Iris pigment epithelial cell (primary cell): ENCODE measurements at regions not wholly inside any gene's neighbourhood (a gene's known extent, or its start where the extent isn't known, plus 50 kb on each side); places are given as distances from the start of the nearest gene placed in this dataset.
"Not testable (repeated sequence)": the region's sequence is repeated elsewhere in the genome, so short reads cannot be mapped to it uniquely, and the experiment has no call there.

ENCODE experiments used
- DNase-seq: peaks from one replicate; pipeline ENCODE4 v3.0.0-alpha.2; 2011; ENCODE audit warnings: low read depth

DNA sequence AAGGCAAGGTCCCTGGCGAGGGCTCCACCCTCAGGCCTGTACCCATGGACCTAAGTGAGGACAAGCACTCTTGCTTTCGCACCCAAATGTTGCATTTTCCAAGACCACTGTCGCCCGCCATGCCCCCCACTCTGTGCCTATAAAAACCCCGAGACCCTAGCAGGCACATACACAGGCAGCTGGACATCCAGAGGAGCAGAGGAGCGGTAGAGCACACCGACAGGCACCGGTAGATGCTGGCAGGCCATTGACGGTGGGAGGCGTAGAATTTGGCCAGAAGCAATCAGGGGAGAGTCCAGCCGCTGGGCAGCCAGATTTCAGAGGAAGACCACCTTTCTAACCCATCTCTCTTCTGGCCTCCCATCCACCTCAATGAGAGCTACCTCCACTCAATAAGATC lies 715.2 kb upstream of the AADAT start:
- no peak for DNase-seq

DNA sequence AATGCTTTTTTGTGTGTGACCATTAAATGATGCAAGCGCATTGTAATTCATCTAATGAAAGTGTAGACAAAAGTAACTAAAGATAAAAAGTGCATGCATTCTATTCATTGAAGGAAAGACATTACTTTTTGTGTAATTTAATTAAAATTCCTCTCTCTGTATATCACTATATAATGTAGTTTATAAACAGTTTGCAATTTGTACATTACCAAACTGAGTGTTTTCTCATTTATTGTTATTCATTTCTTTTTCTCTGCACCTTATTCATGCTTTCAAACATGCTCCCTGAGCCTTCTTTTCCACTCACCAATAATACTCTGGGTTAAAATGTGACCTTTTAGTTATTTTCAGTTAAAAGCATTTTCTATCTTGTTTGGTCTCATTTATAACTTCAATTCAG lies 713.7 kb upstream of the AADAT start:
- no peak for DNase-seq

DNA sequence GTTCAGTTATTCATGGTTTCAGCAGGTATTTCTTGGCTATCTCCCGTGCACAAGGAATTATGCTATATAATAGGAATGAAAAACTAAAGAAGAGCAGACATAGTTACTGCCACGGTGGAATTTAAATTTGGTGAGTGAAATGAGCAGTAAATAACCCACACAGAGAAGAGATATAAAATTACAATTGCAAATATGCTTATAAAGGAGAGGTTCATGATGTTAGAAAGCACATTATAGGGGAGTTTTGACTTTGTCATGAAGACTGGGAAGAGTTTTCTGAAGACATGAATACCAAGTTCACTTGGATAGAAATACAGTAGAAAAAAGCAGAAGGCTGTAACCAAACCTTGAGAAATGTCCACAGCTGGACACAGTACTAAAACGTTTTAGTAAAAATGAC lies 712.0 kb upstream of the AADAT start:
- DNase-seq: no peak

DNA sequence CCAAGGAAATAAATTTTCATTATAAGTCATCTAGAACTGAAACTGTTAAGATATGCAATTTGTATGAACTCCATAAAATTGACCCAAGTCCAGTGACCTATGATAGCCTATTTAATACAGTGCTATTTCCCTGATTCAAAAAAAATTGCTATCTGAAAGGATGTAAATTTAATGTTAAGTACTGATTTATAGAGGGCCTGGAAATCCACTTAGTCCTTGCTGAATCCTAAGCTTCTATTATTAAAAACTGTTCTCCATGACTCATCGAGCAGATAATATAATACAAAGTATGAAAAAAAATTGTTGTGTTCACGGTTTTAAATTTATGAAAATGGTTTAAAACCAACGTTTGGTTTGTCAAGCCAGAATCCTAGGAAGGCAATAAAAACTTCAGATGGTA lies 704.8 kb upstream of the AADAT start:
- DNase-seq: no peak

DNA sequence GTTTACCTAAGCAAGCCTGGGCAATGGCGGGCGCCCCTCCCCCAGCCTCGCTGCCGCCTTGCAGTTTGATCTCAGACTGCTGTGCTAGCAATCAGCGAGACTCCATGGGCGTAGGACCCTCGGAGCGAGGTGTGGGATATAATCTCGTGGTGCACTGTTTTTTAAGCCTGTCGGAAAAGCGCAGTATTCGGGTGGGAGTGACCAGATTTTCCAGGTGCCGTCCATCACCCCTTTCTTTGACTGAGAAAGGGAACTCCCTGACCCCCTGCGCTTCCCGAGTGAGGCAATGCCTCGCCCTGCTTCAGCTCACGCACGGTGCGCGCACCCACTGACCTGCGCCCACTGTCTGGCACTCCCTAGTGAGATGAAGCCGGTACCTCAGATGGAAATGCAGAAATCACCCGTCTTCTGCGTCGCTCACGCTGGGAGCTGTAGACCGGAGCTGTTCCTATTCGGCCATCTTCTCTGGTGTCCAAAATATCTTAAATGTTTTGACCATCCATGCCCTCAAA lies 698.8 kb upstream of the AADAT start:
- not testable (repeated sequence) for DNase-seq

DNA sequence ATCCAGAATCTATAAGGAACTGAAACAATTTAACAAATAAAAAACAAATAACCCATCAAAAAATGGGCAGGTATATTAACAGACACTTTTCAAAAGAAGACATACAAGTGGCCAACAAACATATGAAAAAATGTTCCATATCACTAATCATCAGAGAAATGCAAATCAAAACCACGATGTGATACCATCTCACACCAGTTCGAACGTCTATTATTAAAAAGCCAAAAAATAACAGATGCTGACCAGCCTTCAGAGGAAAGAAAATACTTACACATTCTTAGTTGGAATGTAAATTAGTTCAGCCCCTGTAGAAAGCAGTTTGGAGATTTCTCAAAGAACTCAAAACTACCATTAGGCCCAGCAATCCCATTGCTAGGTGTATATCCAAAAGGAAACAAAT lies 687.9 kb upstream of the AADAT start:
- DNase-seq: no peak

DNA sequence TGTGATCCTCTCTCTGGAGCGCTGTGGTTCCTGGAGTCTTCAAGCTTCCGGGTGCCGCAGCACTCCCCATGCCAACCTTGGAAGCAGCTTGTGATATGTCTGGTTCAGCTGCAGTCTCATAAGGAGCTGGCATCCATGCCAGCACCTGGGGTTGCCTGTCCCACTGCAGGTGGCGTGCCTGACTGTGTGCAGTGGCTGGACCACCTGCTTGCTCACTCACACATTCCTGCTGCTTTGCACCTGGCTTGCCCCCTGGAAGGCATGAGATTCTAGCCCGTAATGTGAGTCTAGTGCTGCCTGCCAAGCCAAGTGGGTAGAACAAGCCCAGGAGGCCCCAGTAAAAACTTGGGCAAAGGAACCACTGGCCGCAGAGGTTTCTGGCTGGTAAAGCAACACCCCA lies 687.2 kb upstream of the AADAT start:
- DNase-seq: no peak

DNA sequence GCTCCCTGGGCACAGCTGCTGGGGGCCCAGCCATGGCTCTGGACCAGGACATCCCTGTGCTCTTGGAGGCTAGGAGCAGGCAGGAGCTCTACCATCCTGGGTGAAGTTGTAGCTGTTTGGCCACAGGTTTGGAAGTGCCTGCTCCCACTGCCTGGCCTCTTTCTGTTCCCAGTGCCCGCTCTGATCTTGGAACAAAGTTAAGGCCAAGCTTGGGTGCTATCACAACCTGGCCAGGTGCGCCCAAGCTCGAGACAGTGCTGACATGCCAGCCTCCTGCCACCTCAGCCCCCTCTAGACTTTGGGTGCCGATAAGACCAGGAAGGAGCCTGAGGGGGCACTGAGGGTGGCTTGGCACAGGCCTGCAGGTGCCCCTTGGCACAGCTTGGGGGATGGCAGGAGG lies 686.1 kb upstream of the AADAT start:
- no peak for DNase-seq

DNA sequence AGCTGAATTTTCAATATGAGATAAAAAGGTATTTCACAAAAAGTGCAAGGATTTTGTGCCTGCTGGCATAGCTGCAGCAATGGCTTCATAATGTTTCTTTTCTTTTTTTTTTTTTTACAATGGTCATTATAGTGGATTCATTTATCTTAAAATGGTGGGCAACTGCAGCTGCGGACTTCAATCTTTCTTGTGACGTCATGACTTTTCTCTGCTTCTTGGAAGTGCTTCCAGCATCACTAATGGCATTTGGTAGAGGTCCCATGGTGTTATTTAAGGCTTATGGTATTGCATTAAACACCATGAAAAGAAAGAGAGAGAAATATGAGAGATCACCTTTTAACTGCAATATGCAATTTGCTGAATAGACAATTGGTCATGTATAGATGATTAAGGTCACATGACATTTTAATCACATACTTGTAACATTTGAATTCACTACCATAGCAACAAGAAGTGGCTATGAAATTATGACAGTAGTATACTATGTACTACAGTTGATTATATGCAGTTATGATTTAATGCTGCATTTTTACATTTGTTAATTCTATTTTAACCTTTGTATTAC lies 684.0 kb upstream of the AADAT start:
- DNase-seq: no peak

DNA sequence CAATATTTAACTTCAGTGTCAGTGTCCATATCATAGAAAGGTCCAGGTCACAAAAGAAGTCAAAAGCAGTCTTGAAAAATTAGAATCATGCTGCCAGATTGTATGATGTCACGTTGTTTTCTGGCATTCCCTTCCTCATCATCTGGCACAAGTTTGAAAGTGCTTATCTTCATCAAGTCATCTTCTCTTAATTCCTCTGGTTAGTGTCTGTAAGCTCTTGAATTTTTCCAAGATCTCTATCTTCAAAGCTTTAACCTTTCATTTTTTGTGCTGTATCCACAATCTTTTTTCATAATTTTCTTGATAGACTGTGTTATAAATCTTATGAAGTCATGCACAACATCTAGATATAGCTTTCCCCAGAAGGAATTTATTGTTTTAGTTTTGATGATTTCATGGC lies 682.7 kb upstream of the AADAT start:
- no peak for DNase-seq

DNA sequence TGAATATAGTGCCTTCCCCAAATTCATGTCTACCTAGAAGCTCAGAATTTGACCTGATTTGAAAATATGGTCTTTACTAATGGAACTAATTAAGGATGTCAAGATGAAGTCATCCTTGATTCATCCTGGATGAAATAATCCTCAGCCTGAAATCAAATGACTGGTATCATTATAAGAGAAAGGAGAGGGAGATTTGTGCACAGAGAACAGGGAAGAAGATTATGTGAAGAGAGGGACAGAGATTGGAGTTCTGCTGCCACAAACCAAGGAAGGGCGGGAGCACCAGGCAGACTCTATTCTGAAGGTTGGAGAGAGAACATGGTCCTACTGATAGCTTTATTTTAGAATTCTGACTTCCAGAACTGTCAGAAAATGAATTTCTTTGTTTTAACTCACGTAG lies 680.9 kb upstream of the AADAT start:
- DNase-seq: no peak

DNA sequence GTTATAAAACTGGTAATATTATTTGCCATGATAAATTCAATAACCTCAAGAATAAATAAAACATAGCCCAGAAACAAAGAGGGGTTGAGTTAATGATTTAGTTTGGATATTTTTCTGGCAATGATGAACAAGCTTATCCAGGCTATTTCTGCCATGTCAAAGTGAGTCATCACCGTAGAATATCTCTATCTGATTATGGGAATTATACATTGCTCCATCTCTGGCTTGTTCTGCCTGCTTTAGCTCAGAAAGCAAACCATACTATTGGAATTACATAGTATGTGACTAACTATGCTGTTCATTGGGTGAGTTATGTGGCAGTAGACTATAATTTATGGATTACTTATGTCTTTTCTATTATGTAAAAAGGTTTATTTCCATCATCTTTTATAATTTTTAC lies 680.1 kb upstream of the AADAT start:
- no peak for DNase-seq

DNA sequence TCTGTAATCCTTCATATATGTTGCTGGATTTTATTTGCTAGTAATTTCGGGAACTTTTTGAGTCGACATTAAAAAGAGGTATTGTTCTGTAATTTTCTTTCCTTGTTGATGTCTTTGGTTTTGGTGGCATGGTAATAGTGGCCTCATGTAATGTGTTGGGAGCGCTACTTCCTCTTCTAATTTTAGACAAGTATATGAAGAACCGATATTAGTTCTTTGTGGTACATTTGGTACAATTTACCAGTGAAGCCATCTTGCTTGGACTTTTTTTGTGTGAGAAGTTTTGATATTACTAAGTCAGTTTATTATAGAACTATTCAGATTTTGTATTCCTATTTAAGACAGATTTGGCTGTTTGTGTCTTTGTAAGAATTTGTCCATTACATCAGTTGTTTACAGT lies 669.2 kb upstream of the AADAT start:
- DNase-seq: no peak

DNA sequence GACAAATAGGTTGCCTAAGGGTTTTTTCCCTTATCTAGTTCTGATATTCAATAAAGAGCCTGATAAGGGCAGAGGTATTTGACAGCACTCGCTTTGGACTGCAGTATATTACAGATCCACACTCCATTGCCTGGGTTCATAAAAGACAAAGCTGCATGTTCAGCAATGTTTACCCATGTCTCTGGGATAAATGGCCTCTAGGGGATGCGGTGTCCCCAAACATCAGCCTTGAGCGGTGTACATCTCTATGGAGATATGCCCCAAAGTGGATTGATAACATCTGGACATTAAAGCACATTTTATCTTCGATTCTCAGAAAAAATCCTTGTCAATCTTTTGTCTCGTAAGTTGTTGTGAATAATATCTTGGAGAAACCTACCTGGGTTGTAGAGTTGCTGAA lies 660.8 kb upstream of the AADAT start:
- DNase-seq: no peak

DNA sequence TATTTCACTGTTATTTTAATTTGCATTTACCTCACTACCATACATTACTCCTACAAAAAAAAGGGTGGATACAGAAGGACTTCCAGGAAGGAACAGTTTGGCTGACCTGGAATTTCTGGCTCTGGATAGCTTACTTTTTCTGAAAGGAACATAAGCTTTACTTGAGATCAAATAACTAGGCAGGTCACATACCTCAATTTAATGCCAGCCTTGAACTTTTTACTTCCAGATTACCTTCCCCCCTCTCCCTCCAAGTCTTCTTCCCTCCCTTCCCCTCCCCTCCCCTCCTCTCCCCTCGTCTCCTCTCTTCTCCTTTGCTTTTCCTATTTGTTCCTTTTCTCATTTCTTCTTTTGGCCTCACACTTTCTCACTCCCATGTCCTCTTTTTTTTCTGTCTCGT lies 659.2 kb upstream of the AADAT start:
- DNase-seq: no peak

DNA sequence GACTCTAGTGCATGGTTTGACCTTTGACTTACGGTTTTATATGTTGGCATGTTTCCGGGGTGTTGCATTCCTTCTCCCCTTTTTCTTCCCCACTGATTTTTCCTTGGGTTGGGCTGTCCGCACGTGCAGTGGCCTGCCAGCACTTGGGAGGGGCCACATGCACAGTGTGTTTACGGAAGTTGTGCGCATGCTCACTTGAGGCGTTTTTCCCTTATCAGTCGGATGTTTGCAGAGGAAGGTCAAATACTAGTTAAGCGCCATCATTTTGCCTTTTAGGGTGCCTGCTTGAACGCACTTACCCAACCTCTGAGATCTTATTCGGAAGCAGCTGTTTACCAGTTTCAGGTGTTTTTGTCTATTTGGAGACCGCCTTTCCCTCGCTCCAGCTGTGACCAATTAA lies 653.9 kb upstream of the AADAT start:
- no peak for DNase-seq

DNA sequence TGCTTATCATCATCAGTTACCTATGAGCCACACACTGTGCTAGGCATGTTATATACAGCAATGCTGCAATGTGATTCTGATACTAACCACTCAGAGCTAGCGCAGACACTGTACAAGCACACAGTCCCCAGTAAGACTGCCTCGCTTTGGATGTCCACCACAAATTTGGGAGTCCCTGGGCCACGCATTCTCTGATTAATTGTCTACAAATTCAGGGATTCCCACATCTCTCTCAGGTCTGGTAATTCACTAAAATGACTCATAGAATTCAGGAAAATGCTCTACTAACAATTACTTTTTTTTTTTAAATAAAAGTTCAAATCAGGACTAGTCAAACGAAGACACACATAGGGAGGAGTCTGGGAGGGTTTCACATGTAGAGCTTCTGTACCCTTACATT lies 652.1 kb upstream of the AADAT start:
- peak; percentile 1 for DNase-seq

DNA sequence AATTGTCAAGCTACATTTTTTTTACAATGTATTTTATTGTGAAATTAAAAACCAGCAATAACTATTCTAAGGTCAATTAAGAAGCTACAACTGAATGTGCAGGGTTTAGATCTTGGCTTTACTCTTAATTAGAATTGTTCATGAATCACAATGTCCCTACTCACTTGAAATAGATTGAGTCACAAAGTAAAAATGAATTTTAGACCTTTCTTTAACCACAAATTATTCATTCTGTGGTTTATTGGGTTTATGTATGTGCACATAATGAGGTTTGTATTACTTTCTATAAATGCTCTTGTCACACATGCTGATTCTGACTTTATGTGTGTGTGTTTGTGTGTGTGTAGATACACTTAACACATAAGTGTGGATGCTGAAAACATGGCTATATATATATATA lies 647.0 kb upstream of the AADAT start:
- DNase-seq: peak; percentile 1

DNA sequence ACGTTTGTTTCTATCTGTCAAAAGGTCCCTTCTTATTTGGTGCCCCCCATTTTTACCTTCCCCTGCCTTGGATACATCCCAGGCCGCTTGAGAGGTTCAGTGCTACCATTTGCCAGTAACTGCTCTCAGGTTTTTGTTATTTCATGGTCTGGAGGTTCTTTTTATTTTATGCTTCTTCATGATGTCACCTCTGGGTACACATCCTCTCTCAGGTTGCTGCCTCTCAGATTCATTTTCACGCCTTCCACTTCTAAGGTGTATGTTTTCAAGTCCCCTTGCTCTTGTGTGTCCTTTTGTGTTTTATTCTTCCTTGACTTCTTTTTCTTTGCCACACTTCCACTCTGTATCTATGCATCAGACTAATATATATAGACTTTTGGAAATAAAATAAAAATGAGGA lies 640.1 kb upstream of the AADAT start:
- no peak for DNase-seq

DNA sequence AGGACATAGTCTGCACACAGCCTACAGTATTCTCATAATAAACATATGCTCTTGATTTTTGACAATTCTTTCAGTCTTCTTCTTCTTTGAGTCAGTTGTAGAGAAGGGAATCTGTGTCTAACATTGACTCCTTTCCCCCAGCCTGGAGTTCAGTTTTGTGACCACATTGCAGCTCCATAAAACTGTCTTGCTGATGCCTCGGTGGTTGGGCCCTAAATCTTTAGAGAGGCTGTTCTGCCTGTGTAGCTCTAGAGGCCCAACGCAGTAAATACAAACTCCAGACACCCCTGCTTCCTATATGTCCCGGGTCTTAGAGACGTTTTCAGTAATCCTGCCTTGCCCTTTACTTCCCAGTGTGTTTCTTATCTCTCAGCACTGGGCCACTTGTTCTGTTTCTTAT lies 639.5 kb upstream of the AADAT start:
- no peak for DNase-seq

DNA sequence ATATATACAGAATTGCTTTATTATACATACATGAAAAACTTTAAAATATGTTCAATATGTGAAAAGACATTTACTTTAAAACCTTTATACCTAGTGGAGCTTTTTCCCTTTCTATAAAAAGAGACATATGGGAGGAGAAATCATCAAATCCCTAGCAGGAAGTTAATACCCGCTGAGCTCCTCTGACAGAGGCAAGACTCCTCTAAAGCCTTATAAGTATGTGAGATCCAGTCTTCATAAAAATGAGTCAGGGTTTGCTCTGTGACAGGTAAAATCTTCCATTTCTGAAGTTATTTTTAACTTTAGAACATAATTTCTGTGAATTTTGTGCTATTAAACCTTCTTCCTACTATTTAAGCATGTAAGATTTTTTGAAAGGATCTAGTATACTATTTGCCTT lies 634.4 kb upstream of the AADAT start:
- no peak for DNase-seq

DNA sequence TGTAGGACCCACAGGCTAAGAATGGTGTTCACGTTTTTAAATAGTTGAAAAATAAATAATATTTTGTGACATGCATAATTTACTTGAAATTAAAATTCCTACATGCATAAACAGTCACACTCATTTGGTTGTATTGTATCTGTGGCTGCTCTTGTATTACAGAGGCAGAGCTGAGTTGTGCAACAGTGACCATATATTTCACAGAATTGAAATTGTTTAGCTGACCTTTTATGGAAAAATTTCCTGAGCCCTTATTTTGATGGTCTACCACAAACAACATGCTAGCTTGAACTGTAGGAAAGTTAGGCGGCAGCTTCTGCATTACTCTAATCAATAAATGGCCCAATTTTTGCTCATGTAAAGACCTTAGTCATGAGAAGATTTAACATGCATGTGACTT lies 633.4 kb upstream of the AADAT start:
- DNase-seq: no peak

DNA sequence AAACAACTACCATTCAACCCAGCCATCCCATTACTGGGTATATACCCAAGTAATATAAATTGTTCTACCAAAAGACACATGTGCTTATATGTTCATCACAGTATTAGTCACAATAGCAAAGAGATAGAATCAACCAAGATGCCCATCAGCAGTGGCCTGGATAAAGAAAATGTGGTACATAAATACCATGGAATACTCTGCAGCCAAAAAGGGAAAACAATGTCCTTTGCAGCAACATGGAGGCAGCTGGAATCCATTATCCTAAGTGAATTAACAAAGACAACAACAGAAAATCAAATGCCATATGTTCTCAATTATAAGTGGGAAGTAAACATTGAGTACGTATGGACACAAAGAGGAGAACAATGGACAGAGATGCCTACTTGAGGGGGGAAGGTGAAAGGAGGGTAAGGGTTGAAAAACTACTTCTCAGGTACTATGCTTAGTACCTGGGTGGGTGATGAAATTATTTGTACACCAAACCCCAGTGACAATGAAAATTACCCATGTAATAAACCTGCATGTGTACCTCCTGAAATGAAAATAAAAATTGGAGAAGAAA lies 632.1 kb upstream of the AADAT start:
- no peak for DNase-seq

DNA sequence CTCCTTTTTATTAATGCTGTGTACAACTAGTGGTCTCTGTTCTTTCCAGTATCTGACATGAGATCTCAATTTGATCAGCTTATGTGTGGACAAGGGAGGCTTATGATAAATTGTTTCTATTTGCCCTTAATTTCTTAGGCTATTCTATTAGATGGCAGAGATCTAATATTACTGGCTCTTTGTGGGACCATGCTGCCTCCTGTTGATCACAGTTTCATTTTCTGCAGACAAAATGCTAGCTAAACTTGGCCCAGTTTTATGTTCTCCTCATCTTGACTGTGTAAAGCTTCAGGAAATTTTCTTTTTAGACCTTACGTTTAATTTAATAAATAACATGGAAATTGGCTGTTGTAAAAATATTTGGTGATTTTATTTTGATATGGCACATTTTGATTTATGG lies 627.1 kb upstream of the AADAT start:
- DNase-seq: peak; percentile 12

DNA sequence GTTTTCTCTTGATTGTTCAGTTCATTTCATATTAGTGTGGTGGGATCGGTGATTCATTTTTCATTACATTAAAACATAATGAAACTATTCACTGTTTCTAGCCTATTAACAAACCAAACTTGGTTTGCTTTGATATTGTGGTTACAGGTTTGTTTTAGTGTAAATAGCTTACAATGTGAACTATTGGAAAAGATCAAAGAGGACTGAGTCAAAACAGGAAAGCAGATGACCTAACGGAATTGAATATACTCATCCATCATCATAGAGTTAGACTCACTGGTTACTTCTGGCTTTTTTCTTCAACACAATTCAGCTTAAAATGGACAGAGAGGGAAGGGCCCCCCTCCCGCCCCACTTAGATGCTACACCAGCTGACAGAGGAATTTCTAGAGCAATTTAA lies 616.2 kb upstream of the AADAT start:
- DNase-seq: no peak
